HepG2 (cell line): ENCODE measurements at regions not wholly inside any gene's neighbourhood (a gene's known extent, or its start where the extent isn't known, plus 50 kb on each side); places are given as distances from the start of the nearest gene placed in this dataset.

ENCODE experiments used
- ATAC-seq: fragments of 200-7000 bp; cut with Tn5 transposase; 3 replicates; pipeline ENCODE4 v1.9.1; 2020; ENCODE audit warnings: mild to moderate bottlenecking, moderate library complexity
- BruUV-seq: library from RNA; stranded (reverse); fragments of 400-500 nt; replicated peaks from 2 replicates; lab custom pipeline; 2021; lab: Mats Ljungman, UMichigan
- CTCF ChIA-PET: fragments of 300-600 bp; formaldehyde crosslinking; extraction: SDS; loops from one replicate; lab custom pipeline; 2021; ENCODE audit warnings: low total read pairs, inconsistent platforms, low intra/inter-chr PET ratio; lab: Yijun Ruan, JAX
- POLR2A ChIA-PET: fragments of 350-600 bp; sonication (Branson Sonifier 250); formaldehyde crosslinking; loops from one replicate; lab custom pipeline; 2020; ENCODE audit warnings: antibody characterized with exemption, inconsistent platforms; lab: Yijun Ruan, JAX
- DNase-seq: peaks from one replicate; pipeline ENCODE4 v3.0.0-alpha.2; 2015; ENCODE audit warnings: low spot score
- FAIRE-seq: peaks from 3 replicates; lab custom pipeline; 2011; peaks lifted over from hg19 to GRCh38; lab: Jason Lieb, UNC
- H2AFZ ChIP-seq: one replicate; pipeline ENCODE4 v1.6.1; 2011; ENCODE audit warnings: low read length, inconsistent platforms
- H3K27ac ChIP-seq: fragments of 300-600 bp; 3 replicates; pipeline ENCODE4 v1.8.0; 2011; ENCODE audit warnings: mixed run types, mild to moderate bottlenecking, mixed read lengths, low read length, inconsistent platforms; ENCODE audit not compliant: insufficient read depth; ENCODE audit errors: extremely low read length
- H3K27me3 ChIP-seq, 2 experiments: fragments of 200-600 bp in 1 of 2; 2 replicates in 1 of 2; 3 replicates in 1 of 2; pipeline versions ENCODE4 v1.6.0 to v1.8.0; 2011; ENCODE audit warnings: low read length in 2 of 2, mild to moderate bottlenecking in 2 of 2, moderate library complexity in 2 of 2, inconsistent platforms in 1 of 2; ENCODE audit not compliant: insufficient read depth in 2 of 2, control insufficient read depth in 1 of 2
- H3K36me3 ChIP-seq, 2 experiments: fragments of 200-600 bp in 1 of 2; replicated peaks in 1 of 2; 2 replicates in 1 of 2; 3 replicates in 1 of 2; pipeline versions ENCODE4 v1.5.1 to v1.8.0; 2011; ENCODE audit warnings: low read length in 2 of 2, inconsistent platforms in 1 of 2; ENCODE audit not compliant: insufficient read depth in 2 of 2, control insufficient read depth in 1 of 2
- H3K4me1 ChIP-seq: 2 replicates; pipeline ENCODE4 v1.5.1; 2012; ENCODE audit warnings: low read length, inconsistent platforms; ENCODE audit not compliant: insufficient read depth
- H3K4me2 ChIP-seq: 2 replicates; pipeline ENCODE4 v1.6.0; 2011; ENCODE audit warnings: low read depth, low read length, inconsistent platforms
- H3K4me3 ChIP-seq, 3 experiments: fragments of 200-600 bp in 1 of 3; sonication (generic), shearing (Covaris generic) in 1 of 3; replicated peaks in 1 of 3; 2 replicates each; pipeline ENCODE4 v1.5.1; 2011 to 2016; ENCODE audit warnings: low read length in 3 of 3, inconsistent platforms in 2 of 3, low read depth in 2 of 3, mild to moderate bottlenecking in 2 of 3, control low read depth in 1 of 3, mixed read lengths in 1 of 3; ENCODE audit not compliant: insufficient read depth in 1 of 3
- H3K79me2 ChIP-seq: one replicate; pipeline ENCODE4 v1.6.1; 2011; ENCODE audit warnings: low read length, inconsistent platforms; ENCODE audit not compliant: insufficient read depth
- H3K9ac ChIP-seq: 2 replicates; pipeline ENCODE4 v1.6.0; 2011; ENCODE audit warnings: mild to moderate bottlenecking, low read depth, low read length, inconsistent platforms; ENCODE audit not compliant: insufficient read depth
- H3K9me3 ChIP-seq: 2 replicates; pipeline ENCODE4 v1.5.1; 2012; ENCODE audit warnings: mild to moderate bottlenecking, low read length
- H4K20me1 ChIP-seq: 2 replicates; pipeline ENCODE4 v1.6.0; 2011; ENCODE audit warnings: inconsistent platforms, mild to moderate bottlenecking, low read length, moderate library complexity; ENCODE audit not compliant: insufficient read depth
- ARID2 ChIP-seq: sonication (generic); formaldehyde crosslinking; IDR thresholded peaks from 2 replicates; pipeline ENCODE4 v1.8.1; 2022; ENCODE audit warnings: mild to moderate bottlenecking, missing genetic modification reagents, borderline replicate concordance
- ATRX ChIP-seq: sonication (generic); formaldehyde crosslinking; IDR thresholded peaks from 2 replicates; pipeline ENCODE4 v1.4.0; 2020; ENCODE audit warnings: missing genetic modification reagents, borderline replicate concordance
- CBX5 ChIP-seq: sonication (generic); formaldehyde crosslinking; IDR thresholded peaks from 2 replicates; pipeline ENCODE4 v1.4.0; 2020; ENCODE audit warnings: missing genetic modification reagents, borderline replicate concordance
- CCDC6 ChIP-seq: sonication (generic); formaldehyde crosslinking; IDR thresholded peaks from 2 replicates; pipeline ENCODE4 v1.8.1; 2022; ENCODE audit warnings: mild to moderate bottlenecking, missing genetic modification reagents, moderate library complexity
- CEBPB ChIP-seq: IDR thresholded peaks from 2 replicates; pipeline ENCODE4 v1.6.1; 2011; ENCODE audit warnings: low read depth, low read length, improper control_type of control experiment, borderline replicate concordance
- E2F1 ChIP-seq: sonication (generic); formaldehyde crosslinking; IDR thresholded peaks from 2 replicates; pipeline ENCODE4 v1.5.0; 2020; ENCODE audit warnings: missing genetic modification reagents
- HNRNPUL1 ChIP-seq: fragments of 200-400 bp; formaldehyde crosslinking; IDR thresholded peaks from 2 replicates; pipeline ENCODE4 v1.6.1; 2017; ENCODE audit warnings: low read depth, mild to moderate bottlenecking, low read length, moderate library complexity
- MIER3 ChIP-seq: IDR thresholded peaks from 2 replicates; pipeline ENCODE4 v1.6.1; 2016; ENCODE audit warnings: missing compliant biosample characterization, borderline replicate concordance
- MXD3 ChIP-seq: IDR thresholded peaks from 2 replicates; pipeline ENCODE4 v1.6.1; 2016; ENCODE audit warnings: mild to moderate bottlenecking, missing biosample characterization, missing genetic modification reagents
- PBX2 ChIP-seq: IDR thresholded peaks from 2 replicates; pipeline ENCODE4 v1.6.1; 2016; ENCODE audit warnings: control low read depth
- RELA ChIP-seq: sonication (generic); formaldehyde crosslinking; IDR thresholded peaks from 2 replicates; pipeline ENCODE4 v1.4.0; 2020; ENCODE audit warnings: missing genetic modification reagents
- TEAD3 ChIP-seq: optimal IDR thresholded peaks from 2 replicates; pipeline ENCODE3; 2016; ENCODE audit warnings: borderline replicate concordance
- ZBTB7B ChIP-seq: sonication (generic); formaldehyde crosslinking; IDR thresholded peaks from 2 replicates; pipeline ENCODE4 v1.4.0; 2020; ENCODE audit warnings: missing genetic modification reagents
- ZNF251 ChIP-seq: sonication (generic); formaldehyde crosslinking; IDR thresholded peaks from 2 replicates; pipeline ENCODE4 v1.9.0; 2021; ENCODE audit warnings: mild to moderate bottlenecking, missing genetic modification reagents
- ZNF614 ChIP-seq: IDR thresholded peaks from 2 replicates; pipeline ENCODE4 v1.6.1; 2018; ENCODE audit warnings: missing biosample characterization, missing genetic modification reagents, inconsistent platforms, borderline replicate concordance
- WGBS: methylation state at CpG from one replicate; pipeline ENCODE4 v1.1.6; 2017; ENCODE audit warnings: low lambda C conversion rate; 5-methylcytosine and 5-hydroxymethylcytosine counted together
- in situ Hi-C: cut with HindIII; loops from 2 replicates; pipeline ENCODE4 v1.10.0; 2017; ENCODE audit warnings: low pct_unique_long_range_greater_than_20kb; ENCODE audit not compliant: extremely low pct_ligation_motif_present
- intact Hi-C: fragments of 100-400 bp; cut with micrococcal nuclease; formaldehyde crosslinking; loops from one replicate; pipeline ENCODE4 v1.10.0; 2022; ENCODE audit not compliant: unreplicated experiment
- TF ChIP-seq, protein P1 (sequence below): sonication (generic); formaldehyde crosslinking; conservative IDR thresholded peaks from 2 replicates; pipeline ENCODE4 v1.8.1; 2023; ENCODE audit warnings: missing genetic modification reagents
- TF ChIP-seq, protein P2 (sequence below): sonication (generic); formaldehyde crosslinking; IDR thresholded peaks from 2 replicates; pipeline ENCODE4 v1.8.0; 2022; ENCODE audit warnings: missing genetic modification reagents, mild to moderate bottlenecking, moderate library complexity, borderline replicate concordance
- TF ChIP-seq, protein P3 (sequence below): IDR thresholded peaks from 2 replicates; pipeline ENCODE4 v1.6.1; 2018; ENCODE audit warnings: missing genetic modification reagents, mild to moderate bottlenecking, missing compliant biosample characterization

DNA sequence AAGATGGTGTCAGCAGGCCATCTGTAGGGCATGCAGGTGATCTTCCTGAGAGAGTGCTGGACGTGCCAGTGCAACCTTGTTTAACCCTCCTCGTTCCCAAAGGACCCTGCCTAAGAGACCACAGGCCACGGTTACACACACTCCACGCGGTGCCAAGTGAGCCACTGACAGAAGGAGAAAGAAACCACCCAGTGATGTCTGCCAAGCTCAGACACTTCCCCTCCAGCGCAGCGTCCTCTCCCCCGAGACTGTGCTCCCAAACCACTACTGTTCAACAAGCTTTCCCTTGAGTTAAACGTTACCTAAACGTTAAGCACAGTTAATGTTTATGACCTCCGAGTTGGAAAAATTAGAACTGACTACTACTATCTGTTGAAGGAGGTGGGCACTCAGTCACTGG is 119.1 kb upstream of the NCK2 start (continued):
- TF ChIP-seq, protein P1, sequence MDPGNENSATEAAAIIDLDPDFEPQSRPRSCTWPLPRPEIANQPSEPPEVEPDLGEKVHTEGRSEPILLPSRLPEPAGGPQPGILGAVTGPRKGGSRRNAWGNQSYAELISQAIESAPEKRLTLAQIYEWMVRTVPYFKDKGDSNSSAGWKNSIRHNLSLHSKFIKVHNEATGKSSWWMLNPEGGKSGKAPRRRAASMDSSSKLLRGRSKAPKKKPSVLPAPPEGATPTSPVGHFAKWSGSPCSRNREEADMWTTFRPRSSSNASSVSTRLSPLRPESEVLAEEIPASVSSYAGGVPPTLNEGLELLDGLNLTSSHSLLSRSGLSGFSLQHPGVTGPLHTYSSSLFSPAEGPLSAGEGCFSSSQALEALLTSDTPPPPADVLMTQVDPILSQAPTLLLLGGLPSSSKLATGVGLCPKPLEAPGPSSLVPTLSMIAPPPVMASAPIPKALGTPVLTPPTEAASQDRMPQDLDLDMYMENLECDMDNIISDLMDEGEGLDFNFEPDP = no peak
- TF ChIP-seq TEAD3 (CRISPR knock-in tag) (no peak), HNRNPUL1 (no peak)
- TF ChIP-seq, protein P2, sequence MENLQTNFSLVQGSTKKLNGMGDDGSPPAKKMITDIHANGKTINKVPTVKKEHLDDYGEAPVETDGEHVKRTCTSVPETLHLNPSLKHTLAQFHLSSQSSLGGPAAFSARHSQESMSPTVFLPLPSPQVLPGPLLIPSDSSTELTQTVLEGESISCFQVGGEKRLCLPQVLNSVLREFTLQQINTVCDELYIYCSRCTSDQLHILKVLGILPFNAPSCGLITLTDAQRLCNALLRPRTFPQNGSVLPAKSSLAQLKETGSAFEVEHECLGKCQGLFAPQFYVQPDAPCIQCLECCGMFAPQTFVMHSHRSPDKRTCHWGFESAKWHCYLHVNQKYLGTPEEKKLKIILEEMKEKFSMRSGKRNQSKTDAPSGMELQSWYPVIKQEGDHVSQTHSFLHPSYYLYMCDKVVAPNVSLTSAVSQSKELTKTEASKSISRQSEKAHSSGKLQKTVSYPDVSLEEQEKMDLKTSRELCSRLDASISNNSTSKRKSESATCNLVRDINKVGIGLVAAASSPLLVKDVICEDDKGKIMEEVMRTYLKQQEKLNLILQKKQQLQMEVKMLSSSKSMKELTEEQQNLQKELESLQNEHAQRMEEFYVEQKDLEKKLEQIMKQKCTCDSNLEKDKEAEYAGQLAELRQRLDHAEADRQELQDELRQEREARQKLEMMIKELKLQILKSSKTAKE = no peak

DNA sequence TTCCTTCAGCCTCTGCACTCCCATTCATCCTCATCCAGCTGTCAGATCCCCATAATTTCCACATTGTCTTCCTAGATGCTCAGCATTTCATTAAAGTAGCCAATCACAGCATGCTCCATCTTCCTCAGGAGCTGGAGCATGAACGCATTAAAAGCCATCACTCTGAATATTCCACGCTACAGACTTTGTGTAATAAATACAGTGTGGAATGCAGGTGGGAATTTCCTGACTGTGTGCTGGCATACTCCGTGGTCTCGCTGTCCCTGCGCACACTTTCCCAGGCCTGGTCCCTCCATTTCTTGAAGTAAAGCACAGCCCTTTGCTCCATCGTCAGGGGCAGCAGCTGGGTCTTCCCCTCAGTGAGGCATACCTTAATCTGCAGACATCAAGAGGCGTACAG is 123.7 kb upstream of the NCK2 start:
- Histone ChIP-seq H3K4me2 (no peak overlapping the region), H3K27ac (no peak overlapping the region), H3K4me1 (peaks cover 12% of the 10 kb centered on the region), H3K79me2 (no peaks in the 10 kb centered on the region), H3K36me3 (no peaks in the 10 kb centered on the region), H3K9me3 (no peaks in the 10 kb centered on the region), H3K9ac (no peak overlapping the region), H4K20me1 (no peaks in the 10 kb centered on the region), H3K27me3 (peaks cover 0 to 37% of the 10 kb centered on the region in 2 experiments; a peak in 4 of 5 replicates), H3K4me3 (no peak overlapping the region), H2AFZ (no peak overlapping the region)
- CTCF ChIA-PET = no interaction called here
- in situ Hi-C loops = no loop called here
- no peak for DNase-seq
- WGBS = 23% methylated on average over 7 of the region's 7 CpGs
- no TSS peak for BruUV-seq
- intact Hi-C loops = no loop called here
- FAIRE-seq = no peak
- ATAC-seq = no peak
- POLR2A ChIA-PET = no interaction called here
- TF ChIP-seq CBX5 (no peak), CCDC6 (CRISPR knock-in tag) (no peak), ZBTB7B (no peak), ARID2 (CRISPR knock-in tag) (no peak), ZNF251 (CRISPR knock-in tag) (no peak), E2F1 (CRISPR knock-in tag) (no peak), MIER3 (no peak), CEBPB (no peak), RELA (CRISPR knock-in tag) (no peak), MXD3 (CRISPR knock-in tag) (no peak), ZNF614 (CRISPR knock-in tag) (no peak), PBX2 (CRISPR knock-in tag) (no peak), ATRX (CRISPR knock-in tag) (no peak)
- TF ChIP-seq, protein P3, sequence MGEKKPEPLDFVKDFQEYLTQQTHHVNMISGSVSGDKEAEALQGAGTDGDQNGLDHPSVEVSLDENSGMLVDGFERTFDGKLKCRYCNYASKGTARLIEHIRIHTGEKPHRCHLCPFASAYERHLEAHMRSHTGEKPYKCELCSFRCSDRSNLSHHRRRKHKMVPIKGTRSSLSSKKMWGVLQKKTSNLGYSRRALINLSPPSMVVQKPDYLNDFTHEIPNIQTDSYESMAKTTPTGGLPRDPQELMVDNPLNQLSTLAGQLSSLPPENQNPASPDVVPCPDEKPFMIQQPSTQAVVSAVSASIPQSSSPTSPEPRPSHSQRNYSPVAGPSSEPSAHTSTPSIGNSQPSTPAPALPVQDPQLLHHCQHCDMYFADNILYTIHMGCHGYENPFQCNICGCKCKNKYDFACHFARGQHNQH (CRISPR knock-in tag) = no peak
